ENCODE measurements at regions not wholly inside any gene's neighbourhood (a gene's known extent, or its start where the extent isn't known, plus 50 kb on each side); places are given as distances from the start of the nearest gene placed in this dataset.

- no peak for DNase-seq (ENCODE audit: extremely low spot score)
- POLR2A ChIA-PET: no interaction called here
- CTCF ChIA-PET: no interaction called here
These were observed 184.5 kb upstream of the PAPPA start for GRCh38 chr9:115969096-115969495.

GRCh38 chr9:115972362-115972761 lies 181.2 kb upstream of the PAPPA start:
- ChIA-PET CTCF (no interaction called here), POLR2A (no interaction called here)
- no peak for TF ChIP-seq NFRKB (IDR thresholded peaks at IDR 0.05)
- no peak for TF ChIP-seq FOXK2 (IDR thresholded peaks at IDR 0.05)
- TF ChIP-seq FOXA1 (IDR thresholded peaks at IDR 0.05): no peak
- TF ChIP-seq TARDBP (IDR thresholded peaks at IDR 0.05): no peak
- no peak for TF ChIP-seq PKNOX1 (IDR thresholded peaks at IDR 0.05)
- no peak for TF ChIP-seq HDGF (IDR thresholded peaks at IDR 0.05; ENCODE audit: borderline replicate concordance)
- TF ChIP-seq SP1 (IDR thresholded peaks at IDR 0.05): no peak
- no peak for TF ChIP-seq ELF4 (IDR thresholded peaks at IDR 0.05)
- no peak for TF ChIP-seq ZNF384 (IDR thresholded peaks at IDR 0.05)
- TF ChIP-seq SUZ12 (IDR thresholded peaks at IDR 0.05): no peak
- no peak for TF ChIP-seq CTBP1 (IDR thresholded peaks at IDR 0.05; ENCODE audit: borderline replicate concordance)
- DNase-seq (ENCODE audit: extremely low spot score): no peak

More at GRCh38 chr9:115969096-115969495, 184.5 kb upstream of the PAPPA start:
- no peak for TF ChIP-seq NFRKB (IDR thresholded peaks at IDR 0.05)
- no peak for TF ChIP-seq PKNOX1 (IDR thresholded peaks at IDR 0.05)
- TF ChIP-seq HDGF (IDR thresholded peaks at IDR 0.05; ENCODE audit: borderline replicate concordance): no peak
- TF ChIP-seq TARDBP (IDR thresholded peaks at IDR 0.05): no peak
- no peak for TF ChIP-seq ELF4 (IDR thresholded peaks at IDR 0.05)
- TF ChIP-seq CTBP1 (IDR thresholded peaks at IDR 0.05; ENCODE audit: borderline replicate concordance): no peak
- TF ChIP-seq LEF1 (IDR thresholded peaks at IDR 0.05; ENCODE audit: borderline replicate concordance): no peak
- no peak for TF ChIP-seq SUZ12 (IDR thresholded peaks at IDR 0.05)
- TF ChIP-seq ZNF384 (IDR thresholded peaks at IDR 0.05): no peak
- no peak for TF ChIP-seq ARNT (IDR thresholded peaks at IDR 0.05)
- TF ChIP-seq FOXM1 (IDR thresholded peaks at IDR 0.05; ENCODE audit: borderline replicate concordance): no peak
- TF ChIP-seq L3MBTL2 (conservative IDR thresholded peaks at IDR 0.05): no peak
- no peak for TF ChIP-seq BHLHE40 (IDR thresholded peaks at IDR 0.05; ENCODE audit: borderline replicate concordance)
- TF ChIP-seq FOXK2 (IDR thresholded peaks at IDR 0.05): no peak
- TF ChIP-seq FOXA1 (IDR thresholded peaks at IDR 0.05): no peak
- no peak for TF ChIP-seq SP1 (IDR thresholded peaks at IDR 0.05)

GRCh38 chr9:115972843-115973595 lies 180.6 kb upstream of the PAPPA start:
- ChIA-PET CTCF (no interaction called here), POLR2A (no interaction called here)
- DNase-seq (ENCODE audit: extremely low spot score): no peak
- TF ChIP-seq SP1 (IDR thresholded peaks at IDR 0.05): no peak
- no peak for TF ChIP-seq NFRKB (IDR thresholded peaks at IDR 0.05)
- no peak for TF ChIP-seq FOXK2 (IDR thresholded peaks at IDR 0.05)
- no peak for TF ChIP-seq FOXM1 (IDR thresholded peaks at IDR 0.05; ENCODE audit: borderline replicate concordance)
- no peak for TF ChIP-seq TARDBP (IDR thresholded peaks at IDR 0.05)

- TF ChIP-seq SP1 (IDR thresholded peaks at IDR 0.05): no peak
- TF ChIP-seq TARDBP (IDR thresholded peaks at IDR 0.05): no peak
- no peak for TF ChIP-seq L3MBTL2 (conservative IDR thresholded peaks at IDR 0.05)
- no peak for TF ChIP-seq SUZ12 (IDR thresholded peaks at IDR 0.05)
- no peak for TF ChIP-seq CTBP1 (IDR thresholded peaks at IDR 0.05; ENCODE audit: borderline replicate concordance)
- no peak for TF ChIP-seq FOXA1 (IDR thresholded peaks at IDR 0.05)
- TF ChIP-seq HDGF (IDR thresholded peaks at IDR 0.05; ENCODE audit: borderline replicate concordance): no peak
- no peak for TF ChIP-seq PKNOX1 (IDR thresholded peaks at IDR 0.05)
- no peak for TF ChIP-seq LEF1 (IDR thresholded peaks at IDR 0.05; ENCODE audit: borderline replicate concordance)
- TF ChIP-seq FOXK2 (IDR thresholded peaks at IDR 0.05): no peak
- ChIA-PET POLR2A (no interaction called here), CTCF (no interaction called here)
- no peak for DNase-seq (ENCODE audit: extremely low spot score)
These were observed 176.8 kb upstream of the PAPPA start for GRCh38 chr9:115976781-115977180.

- POLR2A ChIA-PET: no interaction called here
- CTCF ChIA-PET: no interaction called here
- DNase-seq (ENCODE audit: extremely low spot score): no peak
- no peak for TF ChIP-seq CTBP1 (IDR thresholded peaks at IDR 0.05; ENCODE audit: borderline replicate concordance)
- TF ChIP-seq ARNT (IDR thresholded peaks at IDR 0.05): no peak
- no peak for TF ChIP-seq TARDBP (IDR thresholded peaks at IDR 0.05)
- no peak for TF ChIP-seq BHLHE40 (IDR thresholded peaks at IDR 0.05; ENCODE audit: borderline replicate concordance)
- no peak for TF ChIP-seq FOXK2 (IDR thresholded peaks at IDR 0.05)
- no peak for TF ChIP-seq SUZ12 (IDR thresholded peaks at IDR 0.05)
- TF ChIP-seq ZNF384 (IDR thresholded peaks at IDR 0.05): no peak
- TF ChIP-seq FOXA1 (IDR thresholded peaks at IDR 0.05): no peak
- no peak for TF ChIP-seq NFRKB (IDR thresholded peaks at IDR 0.05)
These were observed 175.5 kb upstream of the PAPPA start for GRCh38 chr9:115978091-115978490.

GRCh38 chr9:115978659-115979096 lies 174.9 kb upstream of the PAPPA start:
- TF ChIP-seq HDGF (IDR thresholded peaks at IDR 0.05; ENCODE audit: borderline replicate concordance) (no peak), SUZ12 (IDR thresholded peaks at IDR 0.05) (no peak), PKNOX1 (IDR thresholded peaks at IDR 0.05) (no peak), ARNT (IDR thresholded peaks at IDR 0.05) (no peak), NFRKB (IDR thresholded peaks at IDR 0.05) (no peak), LEF1 (IDR thresholded peaks at IDR 0.05; ENCODE audit: borderline replicate concordance) (no peak), SP1 (IDR thresholded peaks at IDR 0.05) (no peak), ZNF384 (IDR thresholded peaks at IDR 0.05) (no peak), FOXK2 (IDR thresholded peaks at IDR 0.05) (no peak)
- ChIA-PET POLR2A (no interaction called here), CTCF (no interaction called here)
- no peak for DNase-seq (ENCODE audit: extremely low spot score)

All from HEK293T (cell line).